Esophagus muscularis mucosa (tissue), 4 donors: ENCODE measurements at regions not wholly inside any gene's neighbourhood (a gene's known extent, or its start where the extent isn't known, plus 50 kb on each side); places are given as distances from the start of the nearest gene placed in this dataset.
"Not testable (repeated sequence)": the region's sequence is repeated elsewhere in the genome, so short reads cannot be mapped to it uniquely, and the experiment has no call there.

Source experiments
- CTCF ChIP-seq, 3 experiments: fragments of 200-600 bp in 2 of 3; fragments of 450-650 bp in 1 of 3; sonication (generic) in 2 of 3; IDR thresholded peaks; one replicate each; pipeline ENCODE4 v1.5.1; 2017 to 2019; ENCODE audit warnings: antibody characterized with exemption in 3 of 3, mild to moderate bottlenecking in 2 of 3, moderate library complexity in 1 of 3
- EP300 ChIP-seq: sonication (generic); formaldehyde crosslinking; IDR thresholded peaks from one replicate; pipeline ENCODE4 v1.6.1; 2017; ENCODE audit warnings: antibody characterized with exemption
- POLR2AphosphoS5 ChIP-seq, 2 donors: sonication (generic); formaldehyde crosslinking; IDR thresholded peaks; one replicate each; pipeline ENCODE4 v1.6.1; 2017; ENCODE audit warnings: antibody characterized with exemption in 2 of 2

GRCh38 chr4:71111133-71111532 is 117.7 kb downstream of the DCK start:
- TF ChIP-seq CTCF (IDR thresholded peaks at IDR 0.05); EP300; POLR2AphosphoS5 (IDR thresholded peaks at IDR 0.05): not testable (repeated sequence)
